ENCODE measurements at regions not wholly inside any gene's neighbourhood (a gene's known extent, or its start where the extent isn't known, plus 50 kb on each side); places are given as distances from the start of the nearest gene placed in this dataset.

DNA sequence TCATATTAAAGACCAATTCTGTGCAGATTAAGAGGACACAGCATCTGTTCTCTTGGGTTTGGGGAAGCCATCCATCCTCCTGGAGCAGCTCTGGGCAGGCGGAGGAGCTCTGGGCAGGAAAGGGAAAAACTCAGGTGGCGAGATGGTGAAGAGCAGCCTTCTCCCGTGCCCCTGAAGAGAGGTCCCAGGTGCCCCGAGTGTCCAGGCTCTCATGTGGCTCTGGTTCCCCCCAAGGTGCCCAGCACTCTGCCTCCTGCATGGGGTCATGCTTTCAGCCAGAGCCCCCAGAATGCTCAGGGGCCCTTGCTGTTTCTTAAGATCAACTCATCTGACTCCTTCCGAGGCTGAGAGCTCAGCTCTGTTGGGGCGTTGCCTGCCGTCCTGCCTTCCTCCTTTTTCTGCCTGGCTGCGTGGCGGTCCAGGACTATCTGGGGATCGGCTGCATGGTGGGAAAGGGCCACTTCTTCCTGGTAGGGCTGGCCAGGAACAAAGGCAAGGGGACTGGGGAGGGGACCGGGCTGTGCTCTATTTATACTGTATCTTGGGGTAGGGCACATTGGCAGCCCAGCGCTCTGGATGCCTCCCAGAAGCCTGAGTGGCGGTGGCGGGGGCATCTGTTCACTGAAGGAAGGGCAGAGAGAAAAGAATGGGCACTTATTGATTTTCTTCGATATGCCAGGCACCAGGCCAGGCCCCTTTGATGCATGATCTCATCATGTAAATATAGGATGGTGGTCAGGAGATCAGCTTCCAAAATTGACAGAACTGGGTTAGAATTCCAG lies 103.2 kb upstream of the SDK2 start (continued):
- TF ChIP-seq, protein P1, sequence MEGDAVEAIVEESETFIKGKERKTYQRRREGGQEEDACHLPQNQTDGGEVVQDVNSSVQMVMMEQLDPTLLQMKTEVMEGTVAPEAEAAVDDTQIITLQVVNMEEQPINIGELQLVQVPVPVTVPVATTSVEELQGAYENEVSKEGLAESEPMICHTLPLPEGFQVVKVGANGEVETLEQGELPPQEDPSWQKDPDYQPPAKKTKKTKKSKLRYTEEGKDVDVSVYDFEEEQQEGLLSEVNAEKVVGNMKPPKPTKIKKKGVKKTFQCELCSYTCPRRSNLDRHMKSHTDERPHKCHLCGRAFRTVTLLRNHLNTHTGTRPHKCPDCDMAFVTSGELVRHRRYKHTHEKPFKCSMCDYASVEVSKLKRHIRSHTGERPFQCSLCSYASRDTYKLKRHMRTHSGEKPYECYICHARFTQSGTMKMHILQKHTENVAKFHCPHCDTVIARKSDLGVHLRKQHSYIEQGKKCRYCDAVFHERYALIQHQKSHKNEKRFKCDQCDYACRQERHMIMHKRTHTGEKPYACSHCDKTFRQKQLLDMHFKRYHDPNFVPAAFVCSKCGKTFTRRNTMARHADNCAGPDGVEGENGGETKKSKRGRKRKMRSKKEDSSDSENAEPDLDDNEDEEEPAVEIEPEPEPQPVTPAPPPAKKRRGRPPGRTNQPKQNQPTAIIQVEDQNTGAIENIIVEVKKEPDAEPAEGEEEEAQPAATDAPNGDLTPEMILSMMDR (IDR thresholded peaks at IDR 0.05 in 2 of 3, conservative IDR thresholded peaks at IDR 0.05 in 1 of 3; ENCODE audit: borderline replicate concordance in 1 of 3, insufficient read depth in 1 of 3, low read depth in 2 of 3, low read length in 2 of 3), result no peak
- TF ChIP-seq SP1 (IDR thresholded peaks at IDR 0.05; ENCODE audit: low read depth), result no peak
- TF ChIP-seq EGR1 (IDR thresholded peaks at IDR 0.05; ENCODE audit: low read depth), result no peak
- no peak for TF ChIP-seq RAD21 (IDR thresholded peaks at IDR 0.05; ENCODE audit: low read depth)

DNA sequence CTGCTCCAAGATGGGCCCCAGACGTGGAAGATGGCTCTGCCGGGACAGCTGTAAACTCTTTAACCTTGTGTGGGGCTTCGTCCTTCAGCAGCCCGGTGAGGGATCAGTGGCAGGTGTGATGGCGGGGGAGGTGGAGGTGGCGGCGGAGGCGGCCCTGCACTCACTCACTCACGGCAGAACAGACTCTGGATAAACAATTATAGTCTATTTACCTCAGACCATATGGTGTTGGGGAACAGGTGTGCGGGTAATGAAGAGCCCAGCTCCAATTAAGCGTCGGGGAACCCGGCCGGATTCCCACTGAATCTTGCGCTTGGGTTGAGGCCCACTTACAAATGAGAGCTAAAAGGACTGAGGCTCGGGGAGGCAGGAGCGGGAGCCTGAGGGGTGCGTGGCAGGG lies 104.3 kb upstream of the SDK2 start:
- Histone ChIP-seq H3K4me2 (ENCODE audit: low read length) (no peak overlapping the region), H3K4me1 (ENCODE audit: control insufficient read depth in 1 of 2, insufficient read depth in 2 of 2, low read length in 2 of 2) (no peaks in the 10 kb centered on the region), H3K9me2 (ENCODE audit: insufficient read depth) (no peaks in the 10 kb centered on the region), H3K27ac (ENCODE audit: low read depth, low read length) (no peak overlapping the region), H4K20me1 (ENCODE audit: insufficient read depth) (no peaks in the 10 kb centered on the region), H3K79me2 (ENCODE audit: insufficient read depth, low read length) (no peaks in the 10 kb centered on the region), H3K4me3 (replicated peaks in 1 of 2; ENCODE audit: low read depth in 1 of 2, low read length in 2 of 2) (no peak overlapping the region), H3K36me3 (ENCODE audit: control insufficient read depth in 1 of 2, insufficient read depth in 2 of 2, low read length in 2 of 2) (no peaks in the 10 kb centered on the region), H3K9ac (ENCODE audit: low read length) (no peak overlapping the region), H3K9me3 (ENCODE audit: control insufficient read depth in 1 of 2, insufficient read depth in 1 of 2, low read depth in 1 of 2, low read length in 2 of 2) (no peaks in the 10 kb centered on the region), H2AFZ (ENCODE audit: low read depth, low read length, poor library complexity, severe bottlenecking) (no peak overlapping the region), H3K27me3 (ENCODE audit: insufficient read depth, low read length) (peaks cover 48% of the 10 kb centered on the region)
- RAD21 ChIA-PET (ENCODE audit: low non-redundant PET in 1 of 2, low total read pairs in 2 of 2, uncharacterized antibody in 2 of 2, unreplicated experiment in 2 of 2), result no interaction called here
- intact Hi-C loops (cut with micrococcal nuclease), result no loop called here
- ATAC-seq (no peak), DNase-seq (ENCODE audit: low read depth, low spot score) (no peak)
- POLR2A ChIA-PET, result no interaction called here
- no TSS peak for BruUV-seq (replicated peaks)
- CTCF ChIA-PET, result no interaction called here
- TF ChIP-seq POLR2AphosphoS5 (IDR thresholded peaks at IDR 0.05; ENCODE audit: low read depth, low read length) (no peak), FOSL1 (IDR thresholded peaks at IDR 0.05; ENCODE audit: low read depth) (no peak), EZH2phosphoT487 (IDR thresholded peaks at IDR 0.05; ENCODE audit: borderline replicate concordance) (no peak), POLR2A (IDR thresholded peaks at IDR 0.05; ENCODE audit: borderline replicate concordance, extremely low read depth, insufficient read depth, insufficient read length) (no peak), SP1 (IDR thresholded peaks at IDR 0.05; ENCODE audit: low read depth) (no peak), YY1 (IDR thresholded peaks at IDR 0.05; ENCODE audit: extremely low read depth, insufficient replicate concordance, low read depth, low read length) (no peak), ZFX (IDR thresholded peaks at IDR 0.05) (no peak), SIN3A (IDR thresholded peaks at IDR 0.05; ENCODE audit: low read depth) (no peak), EZH2 (IDR thresholded peaks at IDR 0.05) (no peak)
- TF ChIP-seq, protein P2, sequence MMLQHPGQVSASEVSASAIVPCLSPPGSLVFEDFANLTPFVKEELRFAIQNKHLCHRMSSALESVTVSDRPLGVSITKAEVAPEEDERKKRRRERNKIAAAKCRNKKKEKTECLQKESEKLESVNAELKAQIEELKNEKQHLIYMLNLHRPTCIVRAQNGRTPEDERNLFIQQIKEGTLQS (IDR thresholded peaks at IDR 0.05), result no peak
- TF ChIP-seq, protein P3, sequence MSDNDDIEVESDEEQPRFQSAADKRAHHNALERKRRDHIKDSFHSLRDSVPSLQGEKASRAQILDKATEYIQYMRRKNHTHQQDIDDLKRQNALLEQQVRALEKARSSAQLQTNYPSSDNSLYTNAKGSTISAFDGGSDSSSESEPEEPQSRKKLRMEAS (IDR thresholded peaks at IDR 0.05), result no peak
- TF ChIP-seq, protein P4, sequence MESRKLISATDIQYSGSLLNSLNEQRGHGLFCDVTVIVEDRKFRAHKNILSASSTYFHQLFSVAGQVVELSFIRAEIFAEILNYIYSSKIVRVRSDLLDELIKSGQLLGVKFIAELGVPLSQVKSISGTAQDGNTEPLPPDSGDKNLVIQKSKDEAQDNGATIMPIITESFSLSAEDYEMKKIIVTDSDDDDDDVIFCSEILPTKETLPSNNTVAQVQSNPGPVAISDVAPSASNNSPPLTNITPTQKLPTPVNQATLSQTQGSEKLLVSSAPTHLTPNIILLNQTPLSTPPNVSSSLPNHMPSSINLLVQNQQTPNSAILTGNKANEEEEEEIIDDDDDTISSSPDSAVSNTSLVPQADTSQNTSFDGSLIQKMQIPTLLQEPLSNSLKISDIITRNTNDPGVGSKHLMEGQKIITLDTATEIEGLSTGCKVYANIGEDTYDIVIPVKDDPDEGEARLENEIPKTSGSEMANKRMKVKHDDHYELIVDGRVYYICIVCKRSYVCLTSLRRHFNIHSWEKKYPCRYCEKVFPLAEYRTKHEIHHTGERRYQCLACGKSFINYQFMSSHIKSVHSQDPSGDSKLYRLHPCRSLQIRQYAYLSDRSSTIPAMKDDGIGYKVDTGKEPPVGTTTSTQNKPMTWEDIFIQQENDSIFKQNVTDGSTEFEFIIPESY (IDR thresholded peaks at IDR 0.05; ENCODE audit: extremely low read depth, insufficient replicate concordance, low read length), result no peak
- TF ChIP-seq, protein P1 (IDR thresholded peaks at IDR 0.05 in 2 of 3, conservative IDR thresholded peaks at IDR 0.05 in 1 of 3; ENCODE audit: borderline replicate concordance in 1 of 3, insufficient read depth in 1 of 3, low read depth in 2 of 3, low read length in 2 of 3), result no peak

Data from HCT116 (cell line).